Erythroblast (primary cell): ENCODE measurements at regions not wholly inside any gene's neighbourhood (a gene's known extent, or its start where the extent isn't known, plus 50 kb on each side); places are given as distances from the start of the nearest gene placed in this dataset.

Experiments
- DNase-seq, 2 experiments: peaks; one replicate each; lab custom pipeline; 2025; lab: John Stamatoyannopoulos, UW
- GATA1 ChIP-seq: IDR thresholded peaks from 2 replicates; pipeline ENCODE4 v1.6.1; 2011; ENCODE audit warnings: low read depth, mild to moderate bottlenecking, control low read depth, low read length, moderate library complexity
- POLR2A ChIP-seq: IDR thresholded peaks from 2 replicates; pipeline ENCODE4 v1.6.1; 2011; ENCODE audit warnings: mild to moderate bottlenecking, low read length

DNA sequence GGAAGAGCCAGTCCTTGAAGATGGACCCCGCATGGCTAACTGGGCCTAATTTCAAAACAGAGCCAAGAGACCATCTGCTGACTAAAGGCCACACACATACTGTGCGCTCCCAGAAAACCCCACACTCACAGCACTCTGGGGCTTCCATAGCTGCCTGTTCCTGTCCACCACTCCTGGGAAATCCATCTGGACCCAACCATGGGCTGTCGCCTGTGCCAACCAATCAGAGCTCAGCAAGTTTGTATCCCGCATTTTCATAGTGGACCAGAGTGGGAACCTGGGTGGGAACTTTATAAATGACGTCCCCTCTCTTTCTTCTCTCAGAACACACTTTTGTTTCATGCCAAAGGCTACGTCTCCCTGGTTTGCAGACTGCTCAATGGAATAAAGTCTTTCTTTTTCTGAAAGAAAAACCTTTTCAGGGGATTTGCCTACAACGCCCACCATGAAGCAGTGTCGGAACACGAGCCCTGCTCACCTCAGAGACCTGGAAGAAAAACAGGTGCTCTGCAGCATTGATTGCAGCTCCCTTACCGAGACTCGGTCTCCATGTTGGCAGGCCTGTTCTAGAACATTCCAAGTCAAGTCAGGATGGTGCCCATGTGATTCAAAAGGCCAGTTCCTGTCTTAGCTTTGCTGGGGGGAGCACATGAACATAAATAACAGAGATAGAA, 137.2 kb upstream of the GPC1 start:
- no peak for TF ChIP-seq POLR2A
- TF ChIP-seq GATA1, result no peak
- no peak for DNase-seq

DNA sequence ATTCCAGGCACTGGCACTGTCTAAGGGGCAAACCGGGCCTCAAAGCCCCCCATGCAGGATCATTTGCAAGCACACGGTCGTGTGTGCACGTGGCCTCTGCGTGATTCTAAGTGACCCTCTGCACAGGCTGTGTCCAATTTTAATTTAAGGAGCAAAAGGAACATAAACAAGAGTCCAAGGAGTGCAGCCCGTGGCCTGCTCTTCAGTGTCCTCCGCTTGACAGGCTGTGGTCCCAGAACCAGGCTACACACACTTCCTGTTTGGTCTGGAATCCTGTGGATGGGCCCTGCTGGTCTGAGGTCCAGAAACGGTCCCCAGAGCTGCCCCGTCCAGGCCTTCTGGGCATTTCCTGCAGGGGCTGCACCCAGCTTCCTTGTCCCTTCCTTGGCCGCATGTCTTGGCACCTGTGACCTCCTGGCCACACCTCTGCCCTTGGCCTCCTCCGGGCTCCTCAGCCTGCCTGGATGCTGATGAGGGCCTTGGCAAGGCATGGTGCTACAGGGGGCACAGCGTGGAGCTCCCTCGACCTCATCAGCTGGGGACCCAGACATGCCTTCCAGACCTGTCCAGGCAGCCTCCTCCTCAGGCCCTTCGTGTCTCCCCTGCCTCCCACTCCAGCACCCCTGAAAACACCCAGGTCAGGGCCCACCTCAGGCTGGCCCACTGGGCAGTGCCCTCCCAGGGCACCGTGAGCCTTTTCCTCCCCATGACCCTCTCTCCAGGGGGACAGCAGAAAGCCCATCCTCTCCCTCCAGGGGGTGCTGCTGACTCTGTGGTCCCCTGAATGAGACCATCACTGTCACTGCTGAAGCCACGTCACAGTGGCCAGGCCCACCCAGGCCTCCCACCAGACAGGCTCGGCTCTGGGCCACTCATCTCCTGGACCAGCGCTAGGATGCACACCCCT, 136.4 kb upstream of the GPC1 start:
- DNase-seq, result no peak
- no peak for TF ChIP-seq GATA1
- no peak for TF ChIP-seq POLR2A

DNA sequence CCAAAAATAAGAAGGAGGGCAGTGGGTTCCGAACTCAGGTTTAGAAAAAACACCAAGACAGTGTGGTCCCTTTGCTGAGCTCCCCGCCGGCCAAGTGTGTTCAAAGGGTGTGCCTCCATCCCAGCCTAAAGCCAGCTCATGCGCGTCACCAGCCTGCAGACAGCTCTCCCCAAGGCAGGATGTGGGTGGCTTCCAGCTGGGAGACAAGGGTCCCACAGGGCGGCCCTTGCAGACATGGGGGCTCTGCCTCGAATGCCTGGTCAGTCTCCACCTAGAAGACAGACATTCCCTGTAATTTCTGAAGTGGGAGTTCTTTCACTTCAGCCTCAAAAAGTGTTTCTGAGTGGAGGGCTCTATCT, 135.8 kb upstream of the GPC1 start:
- TF ChIP-seq POLR2A (no peak), GATA1 (no peak)
- no peak for DNase-seq

DNA sequence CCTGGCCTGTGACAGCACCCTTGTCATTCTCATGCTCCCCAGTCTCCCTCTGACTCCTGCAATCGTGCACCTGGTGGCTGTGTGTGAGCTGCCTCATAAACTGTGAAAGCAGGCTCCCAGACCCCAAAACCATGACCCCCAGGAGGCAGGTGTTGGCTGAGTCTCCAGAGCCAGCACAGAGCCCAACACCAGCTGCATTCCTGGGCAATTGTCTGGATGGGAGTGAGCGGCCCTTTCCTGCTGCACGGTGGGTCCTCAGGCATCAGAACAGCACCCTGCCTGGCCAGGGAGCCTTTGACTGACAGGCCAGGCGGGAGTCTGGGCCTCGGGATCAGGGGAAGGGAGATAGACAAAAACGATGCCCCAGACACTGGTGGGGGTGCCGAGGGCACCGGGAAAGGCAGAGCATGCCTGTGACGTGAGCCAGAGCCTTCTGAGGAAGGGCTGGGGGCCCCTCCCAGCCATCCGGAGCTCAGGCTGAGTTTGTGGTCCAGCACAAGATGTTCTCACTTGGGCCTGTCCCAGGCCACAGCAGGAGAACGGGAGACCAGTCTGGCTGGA, 135.1 kb upstream of the GPC1 start:
- no peak for DNase-seq
- TF ChIP-seq GATA1 (no peak), POLR2A (no peak)

GRCh38 chr2:240300840-240301239, 134.6 kb upstream of the GPC1 start:
- no peak for TF ChIP-seq GATA1
- no peak for TF ChIP-seq POLR2A
- no peak for DNase-seq

GRCh38 chr2:240301256-240301795, 134.1 kb upstream of the GPC1 start:
- TF ChIP-seq POLR2A, result no peak
- TF ChIP-seq GATA1, result no peak

DNA sequence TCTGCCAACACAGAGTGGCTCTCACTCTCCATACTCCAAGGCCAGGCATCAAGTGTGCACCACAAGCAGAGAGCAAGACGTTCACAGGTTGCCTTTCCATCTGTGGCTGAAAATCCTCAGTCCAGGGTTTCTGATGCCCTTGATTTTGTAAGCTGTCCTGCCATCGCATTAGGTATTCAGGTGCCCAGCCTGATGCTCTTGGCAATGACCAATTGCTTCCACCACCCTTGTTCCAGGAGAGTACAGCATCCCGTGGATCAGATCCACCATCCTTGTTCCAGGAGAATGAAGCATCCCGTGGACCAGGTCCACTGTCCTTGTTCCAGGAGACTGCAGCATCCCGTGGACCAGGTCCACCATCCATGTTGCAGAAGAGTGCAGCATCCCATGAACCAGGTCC, 133.4 kb upstream of the GPC1 start:
- DNase-seq, result no peak
- TF ChIP-seq GATA1 (no peak), POLR2A (no peak)

More at GRCh38 chr2:240301256-240301795, 134.1 kb upstream of the GPC1 start:
- no peak for DNase-seq

GRCh38 chr2:240302933-240303595, 132.4 kb upstream of the GPC1 start:
- TF ChIP-seq GATA1 (no peak), POLR2A (no peak)
- no peak for DNase-seq

GRCh38 chr2:240303896-240304745, 131.3 kb upstream of the GPC1 start:
- TF ChIP-seq POLR2A, result no peak
- no peak for TF ChIP-seq GATA1
- DNase-seq, result no peak

- DNase-seq, result no peak
- TF ChIP-seq GATA1, result no peak
- no peak for TF ChIP-seq POLR2A
Measured at GRCh38 chr2:240304746-240305161, 130.7 kb upstream of the GPC1 start.

DNA sequence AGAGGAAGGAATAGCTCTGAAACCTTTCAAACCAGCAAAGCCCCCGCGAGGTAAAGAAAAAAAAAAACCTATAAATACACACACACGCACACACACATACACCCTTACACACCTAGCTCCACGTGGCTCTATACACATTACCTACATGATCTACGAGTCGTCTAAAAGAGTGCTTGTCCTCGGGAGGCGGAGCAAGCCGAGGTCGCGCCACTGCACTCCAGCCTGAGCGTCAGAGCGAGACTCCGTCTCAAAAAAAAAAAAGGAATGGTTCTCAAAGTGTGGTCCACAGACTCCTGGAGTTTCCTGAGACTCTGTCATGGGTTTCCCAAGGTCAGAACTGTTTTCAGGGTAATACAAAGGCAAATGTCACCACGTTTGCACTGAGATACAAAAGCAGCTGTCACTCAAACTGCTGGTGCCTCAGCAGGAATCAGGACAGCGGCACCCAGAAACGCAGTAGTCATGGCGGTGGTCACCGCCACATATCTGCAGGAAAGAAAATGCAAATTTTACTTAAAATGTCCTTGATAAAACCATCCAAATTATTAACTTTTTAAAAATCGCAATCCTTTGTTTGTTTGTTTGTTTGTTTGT, 130.0 kb upstream of the GPC1 start:
- DNase-seq, result no peak
- TF ChIP-seq GATA1 (no peak), POLR2A (no peak)

- no peak for DNase-seq
- TF ChIP-seq POLR2A (no peak), GATA1 (no peak)
Measured at GRCh38 chr2:240306185-240306584, 129.3 kb upstream of the GPC1 start.

- TF ChIP-seq POLR2A (no peak), GATA1 (no peak)
- DNase-seq, result no peak
Measured at GRCh38 chr2:240308111-240308651, 127.3 kb upstream of the GPC1 start.

- no peak for DNase-seq
- TF ChIP-seq POLR2A, result no peak
- no peak for TF ChIP-seq GATA1
Measured at GRCh38 chr2:240309214-240309613, 126.2 kb upstream of the GPC1 start.
